Left renal cortex interstitium (tissue), 4 donors: ENCODE measurements at regions not wholly inside any gene's neighbourhood (a gene's known extent, or its start where the extent isn't known, plus 50 kb on each side); places are given as distances from the start of the nearest gene placed in this dataset.
A peak's percentile ranks its signal among the peaks of the same experiment; 100 is the strongest.
"Not testable (repeated sequence)": the region's sequence is repeated elsewhere in the genome, so short reads cannot be mapped to it uniquely, and the experiment has no call there.

ENCODE experiments used
- DNase-seq, 4 donors: peaks; one replicate each; pipeline ENCODE4 v3.0.0-alpha.2; 2013; ENCODE audit warnings: low read depth in 4 of 4, low spot score in 2 of 4, missing footprints in 1 of 4

DNA sequence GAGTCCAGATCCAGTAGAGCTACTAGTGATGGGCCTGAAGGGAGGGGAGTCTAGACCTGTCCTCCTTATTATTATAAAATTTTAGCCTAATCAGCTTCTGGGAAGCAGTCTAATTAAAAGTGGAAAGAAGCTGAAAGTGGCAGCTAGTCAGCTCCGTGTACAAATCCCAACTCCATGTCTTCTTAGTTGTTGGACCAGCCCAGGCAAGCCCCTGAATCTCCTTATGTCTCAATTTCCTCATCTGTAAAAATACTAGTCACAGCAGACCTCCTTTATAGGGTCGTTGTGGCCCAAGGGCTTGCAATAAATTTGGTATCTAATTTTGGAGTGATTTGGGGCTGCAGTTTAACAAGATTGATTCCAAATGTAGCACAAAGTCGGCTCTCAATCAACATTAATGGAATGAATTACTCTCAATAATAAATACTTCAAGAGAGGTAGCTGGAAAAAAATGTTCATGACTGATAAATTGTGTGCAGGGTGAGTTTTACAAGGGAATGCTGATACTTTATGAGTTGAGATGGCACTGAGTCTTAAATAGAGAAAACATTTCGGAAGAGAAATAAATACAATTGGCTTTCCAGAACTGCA, 118.3 kb upstream of the NDUFV2 start:
- DNase-seq = no peak

DNA sequence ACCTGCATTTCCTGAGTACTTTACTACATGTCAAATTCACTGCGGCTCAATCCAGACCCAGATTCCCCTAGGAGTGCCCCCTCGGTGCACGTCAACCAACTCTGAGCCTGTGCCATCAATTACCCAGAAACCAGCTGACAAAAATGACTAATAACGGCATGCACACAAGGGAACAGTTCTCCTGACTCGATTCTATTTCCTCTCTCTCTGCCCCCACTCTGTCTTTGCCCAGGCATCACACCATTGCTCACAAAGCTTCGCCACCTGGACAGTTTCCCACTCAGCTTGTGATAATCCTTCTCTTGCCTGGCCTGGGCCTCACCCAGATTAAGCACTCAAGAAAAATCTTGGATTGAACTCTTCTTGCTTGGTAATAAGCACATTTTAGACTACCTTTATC, 115.3 kb upstream of the NDUFV2 start:
- DNase-seq = no peak

DNA sequence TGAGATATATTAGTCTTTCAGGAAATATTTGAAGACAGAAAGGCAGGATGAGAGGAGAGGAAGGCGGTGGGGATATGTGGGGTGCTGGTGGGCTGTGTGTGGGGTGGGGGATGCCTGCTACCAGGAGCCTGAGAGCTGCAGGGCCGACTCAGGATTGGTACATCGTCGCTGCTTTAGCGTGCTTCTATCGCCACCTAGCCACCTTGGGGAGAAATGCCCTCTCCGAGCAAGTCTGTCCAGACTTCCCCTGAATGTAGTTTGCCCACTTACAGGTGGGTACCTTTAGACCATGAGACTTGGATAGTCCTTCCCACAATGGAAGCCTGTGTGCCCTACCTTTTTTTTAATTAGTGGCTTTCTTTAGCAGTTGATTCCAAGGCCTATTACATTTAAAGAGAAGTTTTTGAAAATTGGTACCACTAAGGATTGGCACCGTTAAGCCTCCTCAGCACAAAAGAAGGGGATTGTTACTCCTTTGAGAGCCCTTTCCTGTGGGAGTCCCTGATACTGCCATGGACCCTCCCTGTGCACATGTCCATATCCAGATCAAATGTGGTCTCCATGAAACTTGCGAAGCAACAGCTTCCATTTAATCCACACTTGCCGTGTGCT, 114.1 kb upstream of the NDUFV2 start:
- peak in 1 of 4 donors; percentile 44 for DNase-seq

DNA sequence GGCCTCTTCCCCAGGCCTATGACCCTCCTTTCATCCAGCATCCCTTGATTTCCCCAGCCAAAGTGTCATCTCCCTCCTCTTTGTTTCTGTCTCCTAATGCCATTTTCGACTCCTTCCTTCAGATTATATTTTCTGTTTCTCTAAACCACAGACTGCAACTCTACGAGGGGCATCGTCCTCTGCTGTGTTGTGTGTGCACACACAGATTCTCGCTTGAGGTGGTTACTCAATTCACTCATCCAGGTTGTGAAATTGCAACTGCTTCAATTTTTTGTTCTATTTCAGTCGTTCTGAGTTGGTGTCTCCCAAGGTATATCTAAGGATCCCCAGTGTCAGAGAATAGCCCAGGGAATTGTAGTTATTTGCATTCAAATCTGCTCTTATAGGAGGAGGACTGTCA, 113.5 kb upstream of the NDUFV2 start:
- DNase-seq = no peak

DNA sequence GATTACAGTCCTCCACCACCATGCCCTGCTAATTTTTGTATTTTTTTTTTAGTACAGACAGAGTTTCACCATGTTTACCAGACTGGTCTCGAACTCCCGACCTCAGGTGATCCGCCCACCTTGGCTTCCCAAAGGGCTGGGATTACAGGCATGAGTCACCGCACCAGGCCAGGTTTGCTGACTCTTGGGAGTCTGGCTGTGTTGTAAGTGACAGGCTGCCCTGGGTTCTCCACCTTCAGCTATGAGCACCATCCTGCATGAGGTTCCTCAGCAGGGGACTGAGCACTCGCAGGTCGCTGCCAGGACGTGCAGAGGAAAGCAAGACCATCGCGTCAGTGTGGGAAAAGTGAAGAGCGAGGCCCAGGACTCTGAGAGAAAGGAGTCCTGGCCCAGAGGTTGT, 112.6 kb upstream of the NDUFV2 start:
- no peak for DNase-seq

DNA sequence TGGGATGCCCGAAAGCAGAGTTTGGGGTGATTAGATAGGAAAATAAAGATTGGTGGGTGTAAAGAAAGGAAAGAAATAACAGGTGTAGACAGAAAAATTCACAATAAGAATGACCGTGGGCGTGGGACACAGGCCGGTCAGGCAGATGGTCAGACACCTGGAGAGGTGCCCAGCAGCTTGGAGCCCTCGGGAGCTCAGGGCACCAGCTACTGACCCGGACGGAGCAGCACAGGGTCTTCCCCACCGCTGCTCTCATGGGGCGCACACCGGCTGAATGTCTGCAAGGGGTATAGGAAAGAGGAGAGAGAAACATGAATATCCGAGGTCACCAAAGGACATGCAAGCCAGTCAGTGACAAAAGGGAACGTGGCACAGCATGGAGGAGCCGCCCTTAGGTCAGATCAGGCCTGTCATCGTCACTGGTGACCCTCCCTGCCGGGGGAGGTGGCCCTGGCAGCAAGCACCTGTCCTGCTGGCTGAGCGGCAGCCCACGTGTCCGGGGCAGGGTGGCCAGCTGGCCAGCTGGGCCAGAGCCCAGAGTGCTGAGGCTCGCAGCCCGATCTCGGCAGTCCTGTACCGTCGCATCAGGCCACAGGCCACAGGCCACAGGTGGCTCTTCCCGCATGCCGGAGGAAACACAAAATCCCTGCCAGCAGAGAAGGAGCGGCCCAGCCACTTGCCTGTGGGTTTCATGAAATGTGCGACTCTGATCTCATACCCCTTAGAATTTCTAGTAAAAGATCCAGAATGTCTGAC, 112.0 kb upstream of the NDUFV2 start:
- DNase-seq = no peak

DNA sequence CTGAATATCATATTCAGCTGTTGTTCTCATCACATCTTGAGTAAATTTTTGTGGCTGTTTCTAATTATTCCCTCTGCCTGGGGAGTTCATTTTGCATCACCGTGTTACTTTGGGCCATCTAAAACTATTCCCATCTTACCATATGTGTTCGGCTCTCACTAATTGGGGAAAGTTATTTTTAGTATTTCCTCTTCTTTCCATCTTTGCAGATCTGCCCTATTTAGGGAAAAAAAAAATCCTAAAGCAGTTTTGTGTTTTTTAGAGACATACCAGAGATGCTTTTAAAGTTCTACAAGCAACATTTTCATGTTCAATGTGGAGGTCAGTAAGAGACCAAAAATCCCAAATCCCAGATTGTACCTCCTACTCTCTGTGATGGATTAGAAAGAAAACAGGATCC, 111.3 kb upstream of the NDUFV2 start:
- no peak for DNase-seq

DNA sequence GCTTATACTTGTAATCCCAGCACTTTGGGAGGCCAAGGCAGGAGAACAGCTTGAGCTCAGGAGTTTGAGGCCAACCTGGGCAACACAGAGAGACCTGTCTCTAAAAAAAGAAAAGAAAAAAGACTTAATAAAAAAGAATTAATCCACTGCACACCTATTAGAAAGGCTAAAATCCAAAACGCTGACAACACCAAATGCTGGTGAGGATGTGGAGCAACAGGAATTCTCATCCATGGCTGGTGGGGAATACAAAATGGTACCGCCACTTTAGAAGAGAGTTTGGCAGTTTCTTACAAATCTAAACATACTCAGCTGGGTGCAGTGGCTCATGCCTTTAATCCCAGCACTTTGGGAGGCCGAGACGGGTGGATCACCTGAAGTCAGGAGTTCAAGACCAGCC, 110.0 kb upstream of the NDUFV2 start:
- DNase-seq = not testable (repeated sequence)

DNA sequence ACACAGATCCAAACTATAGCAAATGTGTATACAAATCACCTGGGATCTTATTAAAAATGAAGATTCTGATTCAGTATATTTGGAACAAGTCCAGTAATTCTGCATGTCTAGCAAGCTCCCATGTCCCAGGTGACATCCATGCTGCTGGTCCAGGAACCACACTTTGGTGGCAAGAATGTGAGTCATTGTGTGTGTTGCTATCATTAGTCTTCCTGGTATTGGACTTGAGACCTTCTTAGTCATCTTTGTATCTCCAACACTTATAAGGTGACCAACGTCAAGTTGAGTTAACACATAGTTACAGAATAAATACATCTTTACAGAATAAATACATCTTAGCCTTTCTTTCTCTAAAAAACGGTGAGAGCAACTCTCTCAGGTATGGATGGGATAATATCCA, 107.9 kb upstream of the NDUFV2 start:
- DNase-seq = no peak

DNA sequence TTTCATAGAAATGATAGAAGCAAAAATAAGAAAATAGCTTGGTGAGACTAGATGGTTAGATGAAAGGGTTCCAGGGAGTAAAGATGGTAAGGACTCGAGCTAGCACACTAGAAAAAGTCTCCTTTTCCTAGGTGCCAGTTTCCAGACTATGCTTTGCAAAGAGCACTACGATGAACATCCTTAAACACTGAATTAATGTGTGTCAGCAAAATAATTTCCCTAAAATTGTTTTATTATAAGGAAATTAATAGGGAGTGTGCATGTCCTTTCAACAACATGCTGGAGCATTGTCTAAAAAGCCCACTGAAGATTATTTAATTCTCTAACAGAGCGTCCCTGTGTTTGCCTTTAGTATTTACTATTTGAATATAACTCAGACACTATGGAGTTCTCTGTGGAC, 107.4 kb upstream of the NDUFV2 start:
- DNase-seq = no peak

DNA sequence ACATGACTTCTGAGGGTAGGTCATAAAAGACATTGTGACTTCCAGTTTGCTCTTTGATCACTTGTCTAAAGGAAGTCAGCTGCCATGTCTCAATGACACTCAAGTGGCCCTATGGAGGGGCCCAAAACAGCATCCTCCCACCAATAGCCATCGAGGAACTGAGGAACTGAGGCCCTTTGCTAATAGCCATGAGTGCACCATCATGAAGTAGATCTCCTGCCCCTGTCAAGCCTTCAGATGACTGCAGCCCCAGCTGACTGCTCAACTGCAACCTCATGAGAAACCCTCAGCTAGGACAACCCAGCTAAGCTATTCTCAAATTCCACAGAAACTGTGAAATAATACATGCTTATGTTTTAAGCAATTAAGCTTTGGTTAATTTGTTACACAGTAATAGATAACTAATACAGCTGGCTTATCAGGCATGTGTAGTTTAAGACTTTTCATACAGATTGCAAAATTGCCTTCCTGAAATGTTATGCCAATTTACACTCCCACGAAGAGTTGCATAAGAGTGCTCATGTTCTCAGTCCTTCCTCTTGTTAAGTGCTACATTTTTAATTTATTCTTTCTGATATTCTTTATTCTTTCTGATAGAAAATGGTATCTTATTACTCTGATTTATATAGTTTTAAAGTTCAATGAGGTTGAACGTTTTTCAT, 105.6 kb upstream of the NDUFV2 start:
- no peak for DNase-seq

DNA sequence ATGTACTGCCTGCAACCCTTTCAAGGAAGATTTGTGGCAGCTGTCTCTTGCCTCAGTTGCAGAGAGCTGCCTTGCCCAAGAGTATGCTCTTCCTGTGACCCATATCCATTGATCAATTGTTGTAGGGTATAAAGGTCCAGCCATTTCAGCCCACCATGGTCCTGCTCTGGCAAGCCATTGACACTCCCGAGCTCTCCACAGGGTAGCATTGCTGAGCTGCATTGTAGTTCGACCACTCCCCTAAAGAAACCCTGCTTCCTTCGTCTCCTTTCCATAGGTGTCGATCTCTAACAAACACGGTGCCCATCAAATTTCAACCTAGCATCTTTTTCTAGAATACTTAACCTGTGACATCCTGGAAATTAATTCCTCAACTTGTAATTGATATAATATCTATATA, 104.9 kb upstream of the NDUFV2 start:
- no peak for DNase-seq

DNA sequence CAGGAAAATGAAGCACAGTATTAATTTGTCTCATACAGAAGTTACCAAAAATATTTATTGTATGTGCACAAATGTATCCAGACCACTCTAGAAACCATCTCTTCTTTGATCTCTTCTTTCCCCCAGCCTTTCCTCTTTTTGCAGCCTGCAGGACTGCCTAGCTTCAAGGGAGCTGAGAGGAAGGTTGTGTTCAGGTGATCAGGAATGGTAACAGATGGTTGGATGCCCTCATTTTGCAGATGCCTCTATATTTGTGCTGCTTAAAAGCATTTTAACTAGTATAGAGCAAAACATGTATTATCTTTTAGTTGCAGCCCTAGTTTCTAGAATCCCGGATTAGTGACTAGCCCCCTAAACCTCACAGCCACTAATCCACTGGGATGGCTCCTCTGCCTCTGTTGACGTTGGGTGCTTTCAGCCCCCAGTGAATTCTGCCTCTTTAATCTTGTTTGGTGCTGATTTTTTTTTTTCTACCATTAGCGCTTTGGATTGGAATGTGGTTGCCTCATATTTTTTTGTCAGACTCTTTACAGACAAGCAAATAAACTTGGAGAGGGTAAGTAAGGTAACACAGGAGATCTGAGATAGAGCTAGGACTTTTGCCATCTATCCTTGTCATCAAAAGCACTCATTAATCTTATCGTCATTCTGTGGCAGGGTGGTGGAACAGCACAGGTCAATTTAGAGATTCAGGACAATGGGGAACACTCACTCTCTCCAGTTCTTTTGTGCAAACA, 103.8 kb upstream of the NDUFV2 start:
- no peak for DNase-seq

DNA sequence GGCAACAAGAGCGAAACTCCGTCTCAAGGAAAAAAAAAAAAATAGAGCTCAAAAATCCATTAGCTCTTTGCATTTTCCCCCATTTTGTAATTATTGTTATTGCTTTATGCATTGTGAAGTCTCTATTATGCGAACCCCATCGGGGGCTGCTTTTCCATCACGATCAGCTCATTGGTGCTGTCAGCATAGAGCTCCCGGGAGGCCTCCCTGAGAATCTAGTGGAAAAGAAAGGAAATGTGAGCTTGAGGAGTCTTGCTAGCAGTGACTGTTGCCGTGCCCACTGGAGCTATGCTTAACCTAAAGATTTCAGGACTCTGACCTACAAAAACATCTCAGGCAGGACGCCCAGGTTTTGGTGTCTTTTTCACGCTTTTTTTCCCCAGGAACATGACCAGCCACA, 102.6 kb upstream of the NDUFV2 start:
- DNase-seq = no peak

DNA sequence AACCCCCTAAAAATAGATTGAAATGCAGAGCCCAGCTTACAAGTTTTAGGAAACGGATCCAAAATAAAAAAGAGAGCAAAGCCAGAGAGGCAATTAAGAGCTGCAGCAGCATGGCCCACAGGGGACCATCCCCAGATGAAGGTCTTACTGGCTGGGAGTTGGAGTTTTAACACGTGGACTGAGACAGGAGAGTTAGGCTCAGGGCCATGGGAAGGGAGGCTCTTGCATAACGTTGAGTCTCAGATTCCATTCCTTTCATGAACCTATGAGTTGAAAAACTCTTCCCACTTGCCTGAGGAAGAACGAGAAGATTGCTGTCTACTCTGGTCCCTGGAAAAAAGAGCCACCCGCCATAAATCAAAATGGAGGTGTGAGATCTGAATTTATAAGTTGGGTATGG, 101.8 kb upstream of the NDUFV2 start:
- no peak for DNase-seq

DNA sequence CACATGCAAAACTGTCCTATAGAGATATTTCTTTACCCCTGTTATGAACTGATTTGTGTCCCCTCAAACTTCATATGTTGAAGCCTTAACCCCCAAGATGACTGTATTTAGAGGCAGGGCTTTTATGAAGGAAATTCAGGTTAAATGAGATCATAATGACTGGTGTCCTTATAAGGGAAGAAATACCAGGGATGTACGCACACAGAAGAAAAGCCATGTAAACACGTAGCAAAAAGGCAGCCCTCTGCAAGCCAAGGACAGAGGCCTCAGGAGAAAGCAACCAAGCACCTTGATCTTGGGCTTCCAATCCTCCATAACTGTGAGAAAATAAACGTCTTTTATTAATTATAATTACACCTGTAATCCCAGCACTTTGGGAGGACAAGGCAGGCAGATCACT, 101.3 kb upstream of the NDUFV2 start:
- no peak for DNase-seq

DNA sequence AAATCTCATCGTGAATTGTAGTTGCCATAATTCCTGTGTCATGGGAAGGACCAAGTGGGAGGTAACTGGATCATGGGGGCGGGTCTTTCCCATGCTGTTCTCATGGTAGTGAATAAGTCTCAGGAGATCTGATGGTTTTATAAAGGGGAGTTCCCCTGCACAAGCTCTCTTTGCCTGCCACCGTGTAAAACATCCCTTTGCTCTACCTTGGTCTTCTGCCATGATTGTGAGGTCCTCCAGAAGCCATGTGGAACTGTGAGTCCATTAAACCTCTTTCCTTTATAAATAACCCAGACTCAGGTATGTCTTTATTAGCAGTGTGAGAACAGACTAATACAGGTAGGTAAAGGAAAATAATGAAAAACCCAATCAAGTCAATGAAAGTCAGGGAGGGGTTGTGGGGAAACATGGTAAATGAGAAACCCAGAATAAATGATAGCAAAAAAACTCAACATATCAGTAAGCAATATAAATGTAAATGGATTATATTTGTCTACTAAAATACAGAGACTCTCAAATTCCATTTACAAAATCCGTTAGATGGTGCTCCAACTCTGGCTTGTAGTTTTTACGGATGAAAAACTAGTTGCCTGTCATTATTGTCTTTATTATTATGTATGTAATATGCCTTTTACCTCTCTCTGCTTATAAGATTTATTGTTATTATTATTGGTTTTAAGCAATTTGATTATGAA, 98.9 kb upstream of the NDUFV2 start:
- no peak for DNase-seq

DNA sequence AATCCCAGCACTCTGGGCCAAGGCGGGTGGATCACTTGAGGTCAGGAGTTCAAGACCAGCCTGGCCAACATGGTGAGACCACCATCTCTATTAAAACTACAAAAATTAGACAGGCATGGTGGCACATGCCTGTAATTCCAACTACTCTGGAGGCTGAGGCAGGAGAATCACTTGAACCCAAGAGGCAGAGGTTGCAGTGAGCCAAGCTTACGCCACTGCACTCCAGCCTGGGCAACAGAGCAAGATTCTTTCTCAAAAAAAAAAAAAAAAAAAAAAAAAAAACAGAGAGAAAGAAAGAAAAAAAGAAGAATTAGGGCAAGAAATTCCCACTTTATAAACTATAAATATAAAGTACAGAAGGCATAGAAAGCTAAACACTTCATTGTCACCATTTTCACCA, 98.2 kb upstream of the NDUFV2 start:
- DNase-seq = not testable (repeated sequence)

DNA sequence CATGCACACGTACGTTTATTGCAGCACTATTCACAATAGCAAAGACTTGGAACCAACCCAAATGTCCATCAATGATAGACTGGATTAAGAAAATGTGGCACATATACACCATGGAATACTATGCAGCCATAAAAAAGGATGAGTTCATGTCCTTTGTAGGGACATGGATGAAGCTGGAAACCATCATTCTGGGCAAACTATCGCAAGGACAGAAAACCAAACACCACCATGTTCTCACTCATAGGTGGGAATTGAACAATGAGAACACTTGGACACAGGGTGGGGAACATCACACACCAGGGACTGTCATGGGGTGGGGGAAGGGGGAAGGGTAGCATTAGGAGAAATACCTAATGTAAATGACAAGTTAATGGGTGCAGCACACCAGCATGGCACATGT, 94.8 kb upstream of the NDUFV2 start:
- not testable (repeated sequence) for DNase-seq

DNA sequence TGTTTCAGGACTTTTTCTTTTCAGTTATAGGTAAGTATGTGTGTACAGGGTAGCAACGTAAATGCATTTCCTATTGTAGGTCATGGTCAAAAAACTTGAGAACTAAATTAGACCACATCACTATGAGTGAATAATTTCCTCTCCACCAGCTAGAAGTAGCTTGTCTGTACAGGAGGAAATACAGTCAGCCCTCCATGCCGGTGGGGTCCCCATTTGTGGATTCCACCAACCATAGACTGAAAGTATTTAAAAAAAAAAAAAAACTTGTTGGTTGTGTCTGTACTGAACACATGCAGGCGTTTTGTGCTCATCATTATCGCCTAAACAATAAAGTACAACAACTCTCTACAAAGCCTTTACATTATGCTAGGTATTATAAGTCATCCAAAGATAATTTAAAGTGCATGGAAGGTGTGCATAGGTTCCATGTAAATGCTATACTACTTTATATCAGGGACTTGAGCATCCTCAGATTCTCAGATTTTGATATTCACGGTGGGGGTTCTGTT, 94.2 kb upstream of the NDUFV2 start:
- DNase-seq = no peak
